MCF 10A (cell line): ENCODE measurements at regions not wholly inside any gene's neighbourhood (a gene's known extent, or its start where the extent isn't known, plus 50 kb on each side); places are given as distances from the start of the nearest gene placed in this dataset.

Experiments
- BruUV-seq: library from RNA; stranded (reverse); fragments of 400-500 nt; replicated peaks from 2 replicates; lab custom pipeline; 2021; lab: Mats Ljungman, UMichigan
- CTCF ChIA-PET: fragments of 300-600 bp; sonication (Branson Sonifier 250); formaldehyde crosslinking; extraction: SDS; loops from one replicate; lab custom pipeline; 2021; ENCODE audit warnings: antibody characterized with exemption, inconsistent platforms; lab: Yijun Ruan, JAX
- POLR2A ChIA-PET: fragments of 300-600, 350-650 bp; sonication (Branson Sonifier 250); formaldehyde crosslinking; extraction: SDS; loops from one replicate; lab custom pipeline; 2020; ENCODE audit warnings: antibody characterized with exemption, inconsistent platforms; lab: Yijun Ruan, JAX
- DNase-seq: peaks from one replicate; pipeline ENCODE4 v3.0.0-alpha.2; 2018; ENCODE audit not compliant: unreplicated experiment
- H3K27ac Mint-ChIP-seq: one replicate; pipeline ENCODE4 v1.8.0; 2022; ENCODE audit warnings: mild to moderate bottlenecking, low read depth, mixed read lengths; ENCODE audit not compliant: unreplicated experiment
- H3K27me3 Mint-ChIP-seq: one replicate; pipeline ENCODE4 v1.8.0; 2022; ENCODE audit warnings: mixed read lengths; ENCODE audit not compliant: insufficient read depth, unreplicated experiment
- H3K36me3 Mint-ChIP-seq: one replicate; pipeline ENCODE4 v1.8.0; 2022; ENCODE audit warnings: mild to moderate bottlenecking, moderate library complexity, mixed read lengths; ENCODE audit not compliant: insufficient read depth, unreplicated experiment
- H3K4me1 Mint-ChIP-seq: one replicate; pipeline ENCODE4 v1.8.0; 2022; ENCODE audit warnings: mixed read lengths; ENCODE audit not compliant: insufficient read depth, unreplicated experiment
- H3K4me3 Mint-ChIP-seq: one replicate; pipeline ENCODE4 v1.8.0; 2022; ENCODE audit warnings: mild to moderate bottlenecking, moderate library complexity, mixed read lengths; ENCODE audit not compliant: unreplicated experiment
- H3K9me3 Mint-ChIP-seq: one replicate; pipeline ENCODE4 v1.8.0; 2022; ENCODE audit warnings: mixed read lengths; ENCODE audit not compliant: unreplicated experiment
- CTCF ChIP-seq: fragments of 200-600 bp; IDR thresholded peaks from one replicate; pipeline ENCODE4 v1.8.0; 2022; ENCODE audit warnings: antibody characterized with exemption, mild to moderate bottlenecking; ENCODE audit not compliant: unreplicated experiment
- intact Hi-C: fragments of 100-400 bp; cut with micrococcal nuclease; formaldehyde crosslinking; loops from 2 replicates; pipeline ENCODE4 v1.14.1; 2022

- no peak overlapping the region for H3K27ac Mint-ChIP-seq
- H3K4me1 Mint-ChIP-seq = no peaks in the 10 kb centered on the region
- no peaks in the 10 kb centered on the region for H3K36me3 Mint-ChIP-seq
- ChIA-PET CTCF (interaction anchor here (0.6 to 0.7 kb wide), 2 partner anchors 40 to 165 kb away, joined by 3 read pairs; no protein-coding TSS in a partner anchor), POLR2A (no interaction called here)
- DNase-seq = no peak
- H3K9me3 Mint-ChIP-seq = no peaks in the 10 kb centered on the region
- H3K27me3 Mint-ChIP-seq = no peaks in the 10 kb centered on the region
- TF ChIP-seq CTCF = no peak
- BruUV-seq = no TSS peak
- intact Hi-C loops = no loop called here
- no peak overlapping the region for H3K4me3 Mint-ChIP-seq
Measured at GRCh38 chr2:230643576-230644291, 68.9 kb upstream of the CAB39 start.

GRCh38 chr2:230644356-230644935 is 68.2 kb upstream of the CAB39 start:
- CTCF ChIA-PET = interaction anchor here (0.6 to 1.1 kb wide), 3 partner anchors 39 to 165 kb away, joined by 3 read pairs; no protein-coding TSS in a partner anchor
- POLR2A ChIA-PET = no interaction called here
- no peak overlapping the region for H3K27ac Mint-ChIP-seq
- H3K4me3 Mint-ChIP-seq = no peak overlapping the region
- BruUV-seq = no TSS peak
- no peaks in the 10 kb centered on the region for H3K27me3 Mint-ChIP-seq
- no peak for TF ChIP-seq CTCF
- H3K9me3 Mint-ChIP-seq = no peaks in the 10 kb centered on the region
- H3K36me3 Mint-ChIP-seq = no peaks in the 10 kb centered on the region
- intact Hi-C loops = no loop called here
- no peaks in the 10 kb centered on the region for H3K4me1 Mint-ChIP-seq
- no peak for DNase-seq

GRCh38 chr2:230648356-230648755 is 64.3 kb upstream of the CAB39 start:
- Mint-ChIP-seq H3K9me3 (no peaks in the 10 kb centered on the region), H3K27me3 (no peaks in the 10 kb centered on the region), H3K27ac (no peak overlapping the region), H3K36me3 (no peaks in the 10 kb centered on the region), H3K4me3 (no peak overlapping the region), H3K4me1 (no peaks in the 10 kb centered on the region)
- POLR2A ChIA-PET = interaction anchor here (1.7 kb wide), 1 partner anchor 20 kb away, joined by 7 read pairs; no protein-coding TSS in a partner anchor
- CTCF ChIA-PET = interaction anchor here (0.6 kb wide), 1 partner anchor 16 kb away, joined by 3 read pairs; no protein-coding TSS in a partner anchor
- BruUV-seq = no TSS peak
- intact Hi-C loops = no loop called here
- TF ChIP-seq CTCF = no peak
- no peak for DNase-seq

- no TSS peak for BruUV-seq
- ChIA-PET CTCF (interaction anchor here (1.1 kb wide), 1 partner anchor 148 kb away, joined by 3 read pairs; no protein-coding TSS in a partner anchor), POLR2A (no interaction called here)
- no peaks in the 10 kb centered on the region for H3K27me3 Mint-ChIP-seq
- no peak for DNase-seq
- H3K4me1 Mint-ChIP-seq = no peaks in the 10 kb centered on the region
- H3K27ac Mint-ChIP-seq = no peak overlapping the region
- no peak for TF ChIP-seq CTCF
- intact Hi-C loops = no loop called here
- no peaks in the 10 kb centered on the region for H3K9me3 Mint-ChIP-seq
- no peak overlapping the region for H3K4me3 Mint-ChIP-seq
- H3K36me3 Mint-ChIP-seq = no peaks in the 10 kb centered on the region
Measured at GRCh38 chr2:230650585-230651137, 62.0 kb upstream of the CAB39 start.
